NB4 (cell line): ENCODE measurements at regions not wholly inside any gene's neighbourhood (a gene's known extent, or its start where the extent isn't known, plus 50 kb on each side); places are given as distances from the start of the nearest gene placed in this dataset.

Source experiments
- DNase-seq: peaks from one replicate; pipeline ENCODE4 v3.0.0; 2010; ENCODE audit warnings: low read depth
- H3K4me3 ChIP-seq: one replicate; pipeline ENCODE4 v1.5.1; 2011; ENCODE audit warnings: mild to moderate bottlenecking, low read depth, low read length, moderate library complexity
- MYC ChIP-seq: IDR thresholded peaks from 2 replicates; pipeline ENCODE4 v1.6.1; 2011; ENCODE audit warnings: low read depth, low read length
- POLR2A ChIP-seq: IDR thresholded peaks from 2 replicates; pipeline ENCODE4 v1.6.1; 2011; ENCODE audit warnings: mild to moderate bottlenecking; ENCODE audit not compliant: insufficient read length; ENCODE audit errors: extremely low read depth
- TF ChIP-seq, protein P1 (sequence below): IDR thresholded peaks from 2 replicates; pipeline ENCODE4 v1.6.1; 2011; ENCODE audit warnings: low read depth, low read length
- TF ChIP-seq, protein P2 (sequence below): IDR thresholded peaks from one replicate; pipeline ENCODE4 v1.5.1; 2012; ENCODE audit warnings: low read depth, low read length

DNA sequence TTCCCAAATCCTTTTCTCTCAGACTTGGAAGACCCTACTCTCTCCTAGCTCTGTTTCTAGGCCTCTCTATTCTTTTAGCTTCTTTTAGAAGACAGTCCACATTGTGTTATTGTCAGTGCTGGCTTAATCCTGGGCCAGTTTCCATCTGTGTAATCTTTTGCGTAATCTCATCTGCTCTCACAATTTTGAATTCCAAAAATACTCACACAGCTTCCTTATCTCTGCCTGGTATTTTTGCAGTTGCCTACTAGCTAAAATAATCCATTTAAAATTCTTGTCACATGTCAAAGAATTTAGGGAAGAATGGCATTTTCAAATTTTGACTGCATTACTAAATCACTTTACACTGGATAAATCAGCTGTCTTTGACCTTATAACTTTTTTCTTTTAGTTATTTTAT is 200.6 kb upstream of the MEX3C start:
- TF ChIP-seq POLR2A (no peak), MYC (no peak)
- TF ChIP-seq, protein P1, sequence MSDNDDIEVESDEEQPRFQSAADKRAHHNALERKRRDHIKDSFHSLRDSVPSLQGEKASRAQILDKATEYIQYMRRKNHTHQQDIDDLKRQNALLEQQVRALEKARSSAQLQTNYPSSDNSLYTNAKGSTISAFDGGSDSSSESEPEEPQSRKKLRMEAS: no peak
- TF ChIP-seq, protein P2, sequence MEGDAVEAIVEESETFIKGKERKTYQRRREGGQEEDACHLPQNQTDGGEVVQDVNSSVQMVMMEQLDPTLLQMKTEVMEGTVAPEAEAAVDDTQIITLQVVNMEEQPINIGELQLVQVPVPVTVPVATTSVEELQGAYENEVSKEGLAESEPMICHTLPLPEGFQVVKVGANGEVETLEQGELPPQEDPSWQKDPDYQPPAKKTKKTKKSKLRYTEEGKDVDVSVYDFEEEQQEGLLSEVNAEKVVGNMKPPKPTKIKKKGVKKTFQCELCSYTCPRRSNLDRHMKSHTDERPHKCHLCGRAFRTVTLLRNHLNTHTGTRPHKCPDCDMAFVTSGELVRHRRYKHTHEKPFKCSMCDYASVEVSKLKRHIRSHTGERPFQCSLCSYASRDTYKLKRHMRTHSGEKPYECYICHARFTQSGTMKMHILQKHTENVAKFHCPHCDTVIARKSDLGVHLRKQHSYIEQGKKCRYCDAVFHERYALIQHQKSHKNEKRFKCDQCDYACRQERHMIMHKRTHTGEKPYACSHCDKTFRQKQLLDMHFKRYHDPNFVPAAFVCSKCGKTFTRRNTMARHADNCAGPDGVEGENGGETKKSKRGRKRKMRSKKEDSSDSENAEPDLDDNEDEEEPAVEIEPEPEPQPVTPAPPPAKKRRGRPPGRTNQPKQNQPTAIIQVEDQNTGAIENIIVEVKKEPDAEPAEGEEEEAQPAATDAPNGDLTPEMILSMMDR: no peak
- H3K4me3 ChIP-seq: no peak overlapping the region
- no peak for DNase-seq

DNA sequence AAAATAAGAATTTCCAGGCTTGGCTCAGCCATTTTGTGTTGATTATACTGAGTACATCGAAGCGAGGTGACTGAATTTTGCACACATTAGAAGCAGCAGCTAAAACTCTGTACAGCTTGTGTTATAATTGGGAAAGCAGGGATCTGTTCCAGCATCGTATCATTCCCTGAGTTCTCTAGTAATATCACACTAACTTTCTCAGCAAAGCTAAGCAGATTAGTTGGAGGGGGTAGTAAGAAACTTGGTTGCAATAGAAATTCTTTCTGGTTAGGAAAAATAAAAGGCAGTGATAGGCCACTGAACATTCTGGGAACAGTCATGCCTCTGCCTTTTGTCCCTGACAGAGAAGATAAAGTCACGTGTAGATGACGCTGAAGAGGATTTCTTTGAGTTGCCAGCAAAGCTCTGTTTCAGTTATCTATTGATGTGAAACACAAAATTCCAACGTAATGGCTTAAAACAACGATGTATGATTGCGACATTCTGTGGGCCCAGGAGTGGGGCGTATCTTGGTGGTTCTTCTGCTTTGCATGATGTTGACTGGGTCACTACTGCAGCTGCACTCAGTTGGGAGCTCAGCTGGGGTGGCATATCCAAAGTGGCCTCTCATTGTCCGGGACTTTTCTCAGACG is 202.1 kb upstream of the MEX3C start:
- DNase-seq: no peak
- TF ChIP-seq MYC: no peak
- TF ChIP-seq, protein P2: no peak
- no peak for TF ChIP-seq POLR2A
- TF ChIP-seq, protein P1: no peak
- no peak overlapping the region for H3K4me3 ChIP-seq

DNA sequence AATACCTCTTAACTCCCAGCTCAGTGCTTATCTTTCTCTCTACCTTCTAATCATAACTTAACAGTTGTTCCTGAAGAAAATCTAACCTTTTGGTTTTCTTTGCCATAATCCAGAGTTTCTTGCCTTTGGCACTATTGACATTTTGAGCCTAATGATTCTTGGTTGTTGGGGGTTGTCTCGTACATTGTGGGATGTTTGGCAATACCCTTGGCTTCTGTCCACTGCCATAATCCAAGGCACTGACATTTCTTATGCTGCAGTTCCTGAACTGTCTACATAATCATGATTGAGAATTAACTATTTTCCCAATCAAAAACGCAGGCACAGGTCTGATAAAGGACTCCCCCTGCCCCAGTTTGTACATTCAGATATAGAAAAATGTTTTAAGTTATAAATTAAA is 203.2 kb upstream of the MEX3C start:
- H3K4me3 ChIP-seq: no peak overlapping the region
- no peak for DNase-seq
- TF ChIP-seq POLR2A: no peak
- TF ChIP-seq MYC: no peak
- TF ChIP-seq, protein P1: no peak
- TF ChIP-seq, protein P2: no peak

DNA sequence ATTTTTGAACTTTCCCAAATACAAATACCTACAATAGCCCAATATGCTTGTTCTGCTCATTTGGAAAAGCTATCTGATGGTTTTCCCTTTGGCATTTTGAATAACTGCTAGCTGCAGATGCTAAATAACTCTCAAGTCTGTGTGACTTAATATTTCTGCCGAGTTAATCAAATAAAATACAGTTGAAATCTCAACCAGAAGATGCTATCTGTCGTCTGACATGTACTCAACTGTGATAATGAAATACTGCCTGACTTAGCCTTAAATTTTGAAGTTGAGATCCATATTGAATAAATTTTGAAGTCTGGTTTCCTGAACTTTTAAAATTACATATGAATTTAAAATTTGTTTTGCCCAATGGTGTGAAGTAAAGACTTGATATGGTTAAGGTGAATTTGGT is 204.4 kb upstream of the MEX3C start:
- DNase-seq: no peak
- H3K4me3 ChIP-seq: no peak overlapping the region
- TF ChIP-seq, protein P2: no peak
- TF ChIP-seq MYC: no peak
- no peak for TF ChIP-seq POLR2A

DNA sequence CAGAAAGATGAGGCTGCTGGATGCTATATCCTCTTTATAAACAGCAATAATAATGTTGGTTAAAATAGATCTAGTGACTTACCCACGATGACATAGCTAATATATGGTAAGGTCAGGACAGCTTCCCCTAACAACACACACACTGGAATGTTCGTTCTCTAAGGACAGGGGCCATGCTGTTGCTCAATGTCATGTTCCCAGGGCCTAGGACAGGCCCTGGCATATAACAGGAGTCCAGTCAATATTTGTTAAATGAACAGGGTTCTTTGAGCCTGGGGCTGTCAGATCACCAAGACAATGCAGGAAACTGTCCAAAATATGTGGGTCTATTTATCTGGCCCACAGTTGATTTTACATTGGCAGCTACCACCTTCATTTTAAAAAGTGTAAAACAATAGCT is 207.1 kb upstream of the MEX3C start:
- H3K4me3 ChIP-seq: no peak overlapping the region
- TF ChIP-seq MYC: no peak
- TF ChIP-seq, protein P1: no peak
- TF ChIP-seq, protein P2: no peak
- TF ChIP-seq POLR2A: no peak
- DNase-seq: no peak
